ENCODE measurements at regions not wholly inside any gene's neighbourhood (a gene's known extent, or its start where the extent isn't known, plus 50 kb on each side); places are given as distances from the start of the nearest gene placed in this dataset.

- intact Hi-C loops (cut with micrococcal nuclease), result no loop called here
- DNase-seq (no peak), ATAC-seq (ENCODE audit: low read depth) (no peak)
- H3K4me1 Mint-ChIP-seq, result no peaks in the 10 kb centered on the region
- POLR2A ChIA-PET, result no interaction called here
- H3K27me3 Mint-ChIP-seq, result no peaks in the 10 kb centered on the region
- CTCF ChIA-PET, result no interaction called here
- H3K4me3 Mint-ChIP-seq, result no peak overlapping the region
- H3K27ac Mint-ChIP-seq, result no peak overlapping the region
- H3K9me3 Mint-ChIP-seq, result no peaks in the 10 kb centered on the region
- TF ChIP-seq CTCF (IDR thresholded peaks at IDR 0.05), result no peak
- H3K36me3 Mint-ChIP-seq (ENCODE audit: low read depth), result no peaks in the 10 kb centered on the region
Measured at GRCh38 chr6:141593311-141593710, 539.4 kb upstream of the GJE1 start.

- DNase-seq (no peak), ATAC-seq (ENCODE audit: low read depth) (no peak)
- Mint-ChIP-seq H3K36me3 (ENCODE audit: low read depth) (no peaks in the 10 kb centered on the region), H3K27me3 (no peaks in the 10 kb centered on the region), H3K9me3 (no peaks in the 10 kb centered on the region), H3K4me3 (no peak overlapping the region), H3K27ac (no peak overlapping the region), H3K4me1 (no peaks in the 10 kb centered on the region)
- ChIA-PET CTCF (no interaction called here), POLR2A (no interaction called here)
- TF ChIP-seq CTCF (IDR thresholded peaks at IDR 0.05), result no peak
- intact Hi-C loops (cut with micrococcal nuclease), result no loop called here
Measured at GRCh38 chr6:141587482-141588266, 545.1 kb upstream of the GJE1 start.

- no peak overlapping the region for H3K27ac Mint-ChIP-seq
- ATAC-seq (ENCODE audit: low read depth), result no peak
Measured at GRCh38 chr6:141580988-141581552, 551.7 kb upstream of the GJE1 start.

GRCh38 chr6:141580131-141580530, 552.6 kb upstream of the GJE1 start:
- no peaks in the 10 kb centered on the region for H3K9me3 Mint-ChIP-seq
- H3K36me3 Mint-ChIP-seq (ENCODE audit: low read depth), result no peaks in the 10 kb centered on the region
- DNase-seq (no peak), ATAC-seq (ENCODE audit: low read depth) (no peak)
- intact Hi-C loops (cut with micrococcal nuclease), result no loop called here
- no peaks in the 10 kb centered on the region for H3K27me3 Mint-ChIP-seq
- POLR2A ChIA-PET, result no interaction called here
- CTCF ChIA-PET, result no interaction called here
- TF ChIP-seq CTCF (IDR thresholded peaks at IDR 0.05), result no peak
- no peak overlapping the region for H3K4me3 Mint-ChIP-seq
- H3K27ac Mint-ChIP-seq, result no peak overlapping the region
- H3K4me1 Mint-ChIP-seq, result no peaks in the 10 kb centered on the region

More at GRCh38 chr6:141580988-141581552, 551.7 kb upstream of the GJE1 start:
- H3K36me3 Mint-ChIP-seq (ENCODE audit: low read depth), result no peaks in the 10 kb centered on the region
- CTCF ChIA-PET, result no interaction called here
- no peak for DNase-seq
- no peak overlapping the region for H3K4me3 Mint-ChIP-seq
- no peak for TF ChIP-seq CTCF (IDR thresholded peaks at IDR 0.05)
- H3K9me3 Mint-ChIP-seq, result no peaks in the 10 kb centered on the region
- POLR2A ChIA-PET, result no interaction called here
- intact Hi-C loops (cut with micrococcal nuclease), result no loop called here
- no peaks in the 10 kb centered on the region for H3K27me3 Mint-ChIP-seq
- no peaks in the 10 kb centered on the region for H3K4me1 Mint-ChIP-seq

GRCh38 chr6:141576751-141577150, 556.0 kb upstream of the GJE1 start:
- Mint-ChIP-seq H3K27ac (no peak overlapping the region), H3K9me3 (no peaks in the 10 kb centered on the region), H3K4me1 (no peaks in the 10 kb centered on the region), H3K27me3 (no peaks in the 10 kb centered on the region), H3K36me3 (ENCODE audit: low read depth) (no peaks in the 10 kb centered on the region), H3K4me3 (no peak overlapping the region)
- DNase-seq, result no peak
- TF ChIP-seq CTCF (IDR thresholded peaks at IDR 0.05), result no peak
- POLR2A ChIA-PET, result no interaction called here
- ATAC-seq (ENCODE audit: low read depth), result no peak
- CTCF ChIA-PET, result no interaction called here
- intact Hi-C loops (cut with micrococcal nuclease), result no loop called here
